GM23338 (cell line): ENCODE measurements at regions not wholly inside any gene's neighbourhood (a gene's known extent, or its start where the extent isn't known, plus 50 kb on each side); places are given as distances from the start of the nearest gene placed in this dataset.

Experiments used
- ATAC-seq: fragments of 200-7000 bp; cut with Tn5 transposase; 3 replicates; pipeline ENCODE4 v1.9.1; 2020
- DNase-seq: peaks from one replicate; pipeline ENCODE4 v3.0.0-alpha.2; 2015; ENCODE audit warnings: low spot score
- H2AFZ ChIP-seq: fragments of 200-600 bp; sonication (generic); 2 replicates; pipeline ENCODE4 v1.8.0; 2016; ENCODE audit warnings: antibody characterized with exemption, mild to moderate bottlenecking, moderate library complexity
- H3F3A ChIP-seq: fragments of 200-600 bp; sonication (generic); replicated peaks from 2 replicates; pipeline ENCODE4 v1.8.0; 2017; ENCODE audit warnings: antibody characterized with exemption, mixed run types, low read depth
- H3K27ac ChIP-seq: fragments of 200-600 bp; sonication (generic); 2 replicates; pipeline ENCODE4 v1.6.1; 2016; ENCODE audit warnings: low read depth
- H3K27me3 ChIP-seq: fragments of 200-600 bp; sonication (generic); 2 replicates; pipeline ENCODE4 v1.8.0; 2016; ENCODE audit warnings: mild to moderate bottlenecking, mixed run types, moderate library complexity; ENCODE audit not compliant: insufficient read depth
- H3K36me3 ChIP-seq: fragments of 200-600 bp; sonication (generic); 2 replicates; pipeline ENCODE4 v1.8.0; 2016; ENCODE audit warnings: mild to moderate bottlenecking; ENCODE audit not compliant: insufficient read depth
- H3K4me1 ChIP-seq: fragments of 200-600 bp; sonication (generic); 2 replicates; pipeline ENCODE4 v1.8.0; 2016; ENCODE audit warnings: mild to moderate bottlenecking, moderate library complexity; ENCODE audit not compliant: insufficient read depth
- H3K4me2 ChIP-seq: fragments of 200-600 bp; sonication (generic); 2 replicates; pipeline ENCODE4 v1.7.1; 2017; ENCODE audit warnings: mixed run types
- H3K4me3 ChIP-seq: fragments of 200-600 bp; sonication (generic); 2 replicates; pipeline ENCODE4 v1.6.1; 2016; ENCODE audit warnings: mixed run types
- H3K79me2 ChIP-seq: fragments of 200-600 bp; sonication (generic); replicated peaks from 2 replicates; pipeline ENCODE4 v1.8.0; 2017; ENCODE audit warnings: mild to moderate bottlenecking; ENCODE audit not compliant: insufficient read depth
- H3K9me2 ChIP-seq: fragments of 200-600 bp; sonication (generic); 2 replicates; pipeline ENCODE4 v1.8.0; 2017; ENCODE audit not compliant: insufficient read depth
- H4K20me1 ChIP-seq: fragments of 200-600 bp; sonication (generic); replicated peaks from 2 replicates; pipeline ENCODE4 v1.8.0; 2017; ENCODE audit warnings: mild to moderate bottlenecking; ENCODE audit not compliant: insufficient read depth
- H3K27ac Mint-ChIP-seq: 2 replicates; pipeline ENCODE4 v1.8.0; 2020; ENCODE audit warnings: inconsistent platforms, mild to moderate bottlenecking, moderate library complexity, mixed read lengths
- H3K27me3 Mint-ChIP-seq: 3 replicates; pipeline ENCODE4 v1.8.0; 2022; ENCODE audit warnings: low read depth, mild to moderate bottlenecking, moderate library complexity, mixed read lengths, inconsistent platforms; ENCODE audit not compliant: insufficient read depth, poor library complexity
- H3K36me3 Mint-ChIP-seq: 3 replicates; pipeline ENCODE4 v1.8.0; 2021; ENCODE audit warnings: low read depth, mild to moderate bottlenecking, inconsistent platforms, moderate library complexity, mixed read lengths
- H3K4me1 Mint-ChIP-seq: 3 replicates; pipeline ENCODE4 v1.8.0; 2020; ENCODE audit warnings: mild to moderate bottlenecking, inconsistent platforms, mixed read lengths
- H3K4me3 Mint-ChIP-seq: 3 replicates; pipeline ENCODE4 v1.8.0; 2021; ENCODE audit warnings: moderate library complexity, mild to moderate bottlenecking, inconsistent platforms, mixed read lengths
- H3K9me3 Mint-ChIP-seq: 3 replicates; pipeline ENCODE4 v1.8.0; 2020; ENCODE audit warnings: moderate library complexity, mild to moderate bottlenecking, inconsistent platforms, mixed read lengths
- CREB1 ChIP-seq: fragments of 250-450 bp; sonication (Bioruptor Pico); IDR thresholded peaks from 2 replicates; pipeline ENCODE4 v1.5.0; 2020; ENCODE audit warnings: low read depth, mild to moderate bottlenecking, moderate library complexity
- CTCF ChIP-seq, 2 experiments: fragments of 200-600 bp in 1 of 2; sonication (generic) in 1 of 2; conservative IDR thresholded peaks; 2 replicates each; pipeline versions ENCODE4 v1.5.1 to v1.6.1; 2016 to 2017; ENCODE audit warnings: antibody characterized with exemption in 2 of 2, low read depth in 2 of 2, mild to moderate bottlenecking in 2 of 2, moderate library complexity in 1 of 2
- EZH2 ChIP-seq: fragments of 200-600 bp; sonication (generic); IDR thresholded peaks from one replicate; pipeline ENCODE4 v1.8.0; 2017; ENCODE audit warnings: antibody characterized with exemption, mild to moderate bottlenecking, low read depth; ENCODE audit not compliant: unreplicated experiment
- EZH2phosphoT487 ChIP-seq: fragments of 200-600 bp; sonication (generic); IDR thresholded peaks from one replicate; pipeline ENCODE4 v1.8.1; 2018; ENCODE audit warnings: antibody characterized with exemption; ENCODE audit not compliant: unreplicated experiment
- JUNB ChIP-seq: IDR thresholded peaks from one replicate; pipeline ENCODE4 v1.6.1; 2016; ENCODE audit warnings: antibody characterized with exemption; ENCODE audit not compliant: unreplicated experiment
- NANOG ChIP-seq: IDR thresholded peaks from 2 replicates; pipeline ENCODE4 v1.6.1; 2016; ENCODE audit warnings: antibody characterized with exemption, borderline replicate concordance
- POLR2AphosphoS5 ChIP-seq: IDR thresholded peaks from 2 replicates; pipeline ENCODE4 v1.6.1; 2016; ENCODE audit warnings: antibody characterized with exemption, low read depth
- REST ChIP-seq: IDR thresholded peaks from one replicate; pipeline ENCODE4 v1.6.1; 2018; ENCODE audit warnings: antibody characterized with exemption; ENCODE audit not compliant: unreplicated experiment
- STAT1 ChIP-seq: IDR thresholded peaks from one replicate; pipeline ENCODE4 v1.6.1; 2016; ENCODE audit warnings: antibody characterized with exemption; ENCODE audit not compliant: unreplicated experiment
- ZNF331 ChIP-seq: fragments of 250-450 bp; sonication (Bioruptor Pico); IDR thresholded peaks from 2 replicates; pipeline ENCODE4 v1.5.0; 2020; ENCODE audit warnings: low read depth, mild to moderate bottlenecking, moderate library complexity

- Histone ChIP-seq H3F3A (no peaks in the 10 kb centered on the region), H3K4me3 (no peak overlapping the region), H3K4me2 (no peak overlapping the region), H3K36me3 (no peaks in the 10 kb centered on the region), H3K9me2 (no peaks in the 10 kb centered on the region), H3K4me1 (no peaks in the 10 kb centered on the region), H3K27ac (no peak overlapping the region), H3K79me2 (no peaks in the 10 kb centered on the region), H2AFZ (no peak overlapping the region), H3K27me3 (no peaks in the 10 kb centered on the region), H4K20me1 (no peaks in the 10 kb centered on the region)
- ATAC-seq (no peak), DNase-seq (no peak)
- TF ChIP-seq NANOG (no peak), CTCF (conservative IDR thresholded peaks at IDR 0.05; ENCODE audit: low read depth in 2 of 2) (no peak)
- Mint-ChIP-seq H3K9me3 (peaks cover 90% of the 10 kb centered on the region), H3K27ac (no peak overlapping the region), H3K36me3 (peaks cover 8% of the 10 kb centered on the region), H3K4me1 (no peaks in the 10 kb centered on the region), H3K4me3 (no peak overlapping the region), H3K27me3 (peaks cover 4% of the 10 kb centered on the region)
Observed at GRCh38 chr10:131567279-131568162, 256.0 kb upstream of the TCERG1L start.

GRCh38 chr10:131568866-131569265 is 257.3 kb upstream of the TCERG1L start:
- Mint-ChIP-seq H3K9me3 (peaks cover 86% of the 10 kb centered on the region), H3K27ac (no peak overlapping the region), H3K4me1 (no peaks in the 10 kb centered on the region), H3K4me3 (no peak overlapping the region), H3K36me3 (peaks cover 8% of the 10 kb centered on the region; the same call in 2 of the 3 replicates), H3K27me3 (peaks cover 4% of the 10 kb centered on the region)
- no peak overlapping the region for H3K27ac ChIP-seq
- H3K36me3 ChIP-seq, result no peaks in the 10 kb centered on the region
- DNase-seq, result no peak
- H3K79me2 ChIP-seq, result no peaks in the 10 kb centered on the region
- H3F3A ChIP-seq, result no peaks in the 10 kb centered on the region
- H3K4me3 ChIP-seq, result no peak overlapping the region
- no peaks in the 10 kb centered on the region for H4K20me1 ChIP-seq
- H3K4me2 ChIP-seq, result no peak overlapping the region
- no peak for ATAC-seq
- H3K4me1 ChIP-seq, result no peaks in the 10 kb centered on the region
- no peaks in the 10 kb centered on the region for H3K27me3 ChIP-seq
- H3K9me2 ChIP-seq, result no peaks in the 10 kb centered on the region
- no peak overlapping the region for H2AFZ ChIP-seq
- no peak for TF ChIP-seq CTCF (conservative IDR thresholded peaks at IDR 0.05; ENCODE audit: low read depth in 2 of 2)
- no peak for TF ChIP-seq EZH2
- TF ChIP-seq EZH2phosphoT487, result no peak
- TF ChIP-seq ZNF331 (CRISPR knock-in tag), result no peak
- TF ChIP-seq POLR2AphosphoS5, result no peak
- no peak for TF ChIP-seq STAT1
- no peak for TF ChIP-seq CREB1 (CRISPR knock-in tag)
- no peak for TF ChIP-seq JUNB
- no peak for TF ChIP-seq REST
